ENCODE measurements at regions not wholly inside any gene's neighbourhood (a gene's known extent, or its start where the extent isn't known, plus 50 kb on each side); places are given as distances from the start of the nearest gene placed in this dataset.

GRCh38 chr2:150141226-150142001 lies 346.1 kb downstream of the RND3 start:
- H3K14ac ChIP-seq (ENCODE audit: insufficient read depth, low read length), result no peak overlapping the region
- H3K56ac ChIP-seq (ENCODE audit: insufficient read length, low read depth, low read length), result no peak overlapping the region
- H3K4me1 ChIP-seq (ENCODE audit: insufficient read depth, low read length), result no peaks in the 10 kb centered on the region; the same call in 1 of the 2 replicates
- H2BK5ac ChIP-seq (ENCODE audit: insufficient read length, low read length), result no peak overlapping the region
- no peaks in the 10 kb centered on the region for H3K27me3 ChIP-seq (ENCODE audit: insufficient read depth, low read length)
- H2BK120ac ChIP-seq (ENCODE audit: low read depth, low read length, poor library complexity, severe bottlenecking), result no peak overlapping the region
- TF ChIP-seq, protein P1, sequence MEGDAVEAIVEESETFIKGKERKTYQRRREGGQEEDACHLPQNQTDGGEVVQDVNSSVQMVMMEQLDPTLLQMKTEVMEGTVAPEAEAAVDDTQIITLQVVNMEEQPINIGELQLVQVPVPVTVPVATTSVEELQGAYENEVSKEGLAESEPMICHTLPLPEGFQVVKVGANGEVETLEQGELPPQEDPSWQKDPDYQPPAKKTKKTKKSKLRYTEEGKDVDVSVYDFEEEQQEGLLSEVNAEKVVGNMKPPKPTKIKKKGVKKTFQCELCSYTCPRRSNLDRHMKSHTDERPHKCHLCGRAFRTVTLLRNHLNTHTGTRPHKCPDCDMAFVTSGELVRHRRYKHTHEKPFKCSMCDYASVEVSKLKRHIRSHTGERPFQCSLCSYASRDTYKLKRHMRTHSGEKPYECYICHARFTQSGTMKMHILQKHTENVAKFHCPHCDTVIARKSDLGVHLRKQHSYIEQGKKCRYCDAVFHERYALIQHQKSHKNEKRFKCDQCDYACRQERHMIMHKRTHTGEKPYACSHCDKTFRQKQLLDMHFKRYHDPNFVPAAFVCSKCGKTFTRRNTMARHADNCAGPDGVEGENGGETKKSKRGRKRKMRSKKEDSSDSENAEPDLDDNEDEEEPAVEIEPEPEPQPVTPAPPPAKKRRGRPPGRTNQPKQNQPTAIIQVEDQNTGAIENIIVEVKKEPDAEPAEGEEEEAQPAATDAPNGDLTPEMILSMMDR (conservative IDR thresholded peaks at IDR 0.05), result no peak
- H3K9me3 ChIP-seq (ENCODE audit: control insufficient read depth, low read depth, low read length), result peaks cover 2% of the 10 kb centered on the region
- Mint-ChIP-seq H3K27ac (no peak overlapping the region), H3K4me1 (no peaks in the 10 kb centered on the region), H3K4me3 (no peak overlapping the region), H3K27me3 (ENCODE audit: low read depth) (no peaks in the 10 kb centered on the region), H3K9me3 (peaks cover 6 to 12% of the 10 kb centered on the region in 2 experiments), H3K36me3 (ENCODE audit: insufficient read depth in 1 of 3, low read depth in 3 of 3) (peaks cover 4 to 7% (median 5%) of the 10 kb centered on the region in 3 experiments)
- no peak overlapping the region for H4K91ac ChIP-seq (ENCODE audit: insufficient read length, low read depth, low read length)
- H2BK15ac ChIP-seq (ENCODE audit: low read depth, low read length), result no peak overlapping the region
- H3T11ph ChIP-seq (ENCODE audit: low read length), result no peak overlapping the region
- H3K18ac ChIP-seq (ENCODE audit: insufficient read length, low read depth, low read length), result no peak overlapping the region
- H2AFZ ChIP-seq (ENCODE audit: low read length), result no peak overlapping the region
- no peak overlapping the region for H3K9ac ChIP-seq (ENCODE audit: extremely low read depth, insufficient read length, low read length)
- H3K79me2 ChIP-seq (ENCODE audit: insufficient read depth, low read length), result no peaks in the 10 kb centered on the region
- no peaks in the 10 kb centered on the region for H3K79me1 ChIP-seq (ENCODE audit: insufficient read depth, low read depth, low read length, poor library complexity, severe bottlenecking)
- no peak overlapping the region for H3K4me2 ChIP-seq (ENCODE audit: insufficient read depth, insufficient read length, low read length)
- H2BK20ac ChIP-seq (ENCODE audit: low read depth, low read length, poor library complexity, severe bottlenecking), result no peak overlapping the region
- no peaks in the 10 kb centered on the region for H3K23me2 ChIP-seq (ENCODE audit: insufficient read length, low read depth, low read length, poor library complexity, severe bottlenecking)
- no peak for DNase-seq
- H3K27ac ChIP-seq (ENCODE audit: insufficient read length, low read depth, low read length), result no peak overlapping the region
- H4K20me1 ChIP-seq (ENCODE audit: control insufficient read depth, insufficient read depth, insufficient read length), result no peaks in the 10 kb centered on the region
- H2BK12ac ChIP-seq (ENCODE audit: insufficient read length, low read depth, low read length), result no peak overlapping the region
- no CpG with 5 or more reads among the region's 4 CpGs for WGBS (ENCODE audit: extremely low coverage, insufficient read length, low lambda C conversion rate)
- no peak overlapping the region for H3K4ac ChIP-seq (ENCODE audit: low read depth, low read length)
- H4K8ac ChIP-seq (replicated peaks; ENCODE audit: insufficient read length, low read depth, low read length), result no peak overlapping the region
- H2AK5ac ChIP-seq (ENCODE audit: insufficient read length, low read length), result no peak overlapping the region
- H3K23ac ChIP-seq (ENCODE audit: insufficient read length, low read depth, low read length), result no peak overlapping the region
- no peak overlapping the region for H4K5ac ChIP-seq (ENCODE audit: insufficient read length, low read depth, low read length)
